ENCODE measurements at regions not wholly inside any gene's neighbourhood (a gene's known extent, or its start where the extent isn't known, plus 50 kb on each side); places are given as distances from the start of the nearest gene placed in this dataset.

DNA sequence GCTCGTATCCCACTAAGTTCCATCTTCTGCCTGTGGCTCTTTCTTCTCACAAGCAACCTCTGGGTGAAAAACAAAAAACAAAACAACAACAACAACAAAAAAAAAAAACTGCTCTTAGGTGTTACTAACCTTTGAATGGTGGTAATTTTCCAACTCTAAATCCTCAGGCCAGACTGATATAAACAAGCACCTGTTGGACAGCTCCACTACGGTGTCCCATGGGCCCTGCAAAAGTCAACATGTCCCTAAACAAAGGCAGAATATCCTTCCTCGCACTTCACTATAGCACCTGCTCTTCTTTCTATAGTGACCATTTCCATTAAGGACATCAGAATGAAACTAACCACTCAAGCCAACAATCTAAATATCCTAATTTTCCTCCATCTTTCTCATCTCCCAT lies 54.6 kb upstream of the PARM1 start:
- FAIRE-seq (no peak), DNase-seq (ENCODE audit: insufficient read length, low spot score) (no peak)
- no peak for TF ChIP-seq POLR2A (IDR thresholded peaks at IDR 0.05; ENCODE audit: low read depth, low read length)

- no peak for TF ChIP-seq POLR2A (IDR thresholded peaks at IDR 0.05; ENCODE audit: low read depth, low read length)
- no peak for FAIRE-seq
- no peak for DNase-seq (ENCODE audit: insufficient read length, low spot score)
Observed at GRCh38 chr4:74875451-74875850, 57.5 kb upstream of the PARM1 start.

DNA sequence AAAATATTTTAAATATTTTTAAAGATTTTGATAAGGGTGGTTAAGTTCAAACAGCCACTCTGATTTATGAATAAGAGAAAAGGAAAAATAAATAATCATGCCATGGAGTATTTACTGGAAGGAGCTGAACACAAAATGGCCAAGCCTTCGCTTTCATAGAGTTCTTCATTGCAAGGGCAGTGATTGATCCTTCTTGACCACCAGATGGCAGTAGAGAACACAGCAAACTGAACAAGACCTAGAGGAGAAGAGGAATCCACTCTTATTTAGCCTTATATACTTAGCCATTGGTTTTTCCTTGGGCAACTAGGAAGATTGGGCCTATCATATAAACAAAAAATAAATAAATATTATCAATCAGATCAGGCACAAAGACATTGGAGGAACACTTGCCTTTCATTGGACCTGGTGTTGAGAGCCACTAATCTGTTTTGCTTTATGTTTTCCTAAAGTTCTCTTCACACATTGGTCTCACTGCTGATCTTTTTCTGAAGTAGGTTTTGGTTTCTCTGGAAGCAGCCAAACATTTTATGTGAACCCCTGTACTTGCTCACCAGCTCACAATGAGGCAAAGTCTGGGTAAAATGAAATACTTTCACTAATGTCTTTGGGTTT lies 58.1 kb upstream of the PARM1 start:
- TF ChIP-seq POLR2A (IDR thresholded peaks at IDR 0.05; ENCODE audit: low read depth, low read length) = no peak
- DNase-seq (ENCODE audit: insufficient read length, low spot score) (peak; percentile 1), FAIRE-seq (no peak)

DNA sequence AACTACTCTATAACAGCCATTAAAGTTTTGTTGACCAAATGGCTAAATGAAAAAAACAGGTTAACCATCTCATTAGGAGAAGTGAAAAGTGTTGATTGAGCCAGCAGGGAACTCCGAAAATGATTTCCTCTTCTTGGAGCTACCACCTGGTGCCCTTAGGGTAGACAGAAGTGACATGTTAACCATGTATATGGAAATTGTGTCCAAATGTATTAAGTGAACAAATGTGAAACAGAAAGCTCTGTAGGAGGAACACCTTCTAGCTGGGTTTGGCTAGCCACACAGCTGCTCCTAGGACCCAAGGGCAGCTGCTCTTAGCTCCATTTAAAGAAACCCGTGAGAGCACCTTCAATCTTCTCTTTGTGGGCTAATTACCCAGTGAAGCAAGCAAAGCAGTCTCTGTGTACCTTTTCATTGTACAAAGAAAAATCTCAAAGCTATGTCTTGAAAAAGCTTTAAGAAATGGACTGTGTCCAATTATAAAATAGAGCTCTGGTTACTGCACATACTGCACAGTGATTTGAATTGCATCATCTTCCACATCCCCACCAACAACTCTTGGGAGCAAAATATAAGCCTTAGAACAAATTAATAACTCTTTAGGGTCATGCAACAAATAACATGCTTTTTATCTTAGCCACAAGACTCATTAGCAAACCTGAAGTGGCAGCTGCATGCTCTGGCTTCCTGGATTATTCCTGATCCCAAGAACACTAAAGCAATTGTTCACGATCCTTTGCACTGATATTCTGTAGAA lies 59.2 kb upstream of the PARM1 start:
- DNase-seq (ENCODE audit: insufficient read length, low spot score) (no peak), FAIRE-seq (no peak)
- no peak for TF ChIP-seq POLR2A (IDR thresholded peaks at IDR 0.05; ENCODE audit: low read depth, low read length)

- no peak for DNase-seq (ENCODE audit: insufficient read length, low spot score)
- FAIRE-seq = no peak
- no peak for TF ChIP-seq POLR2A (IDR thresholded peaks at IDR 0.05; ENCODE audit: low read depth, low read length)
Observed at GRCh38 chr4:74858921-74859562, 64.7 kb upstream of the BTC start.

DNA sequence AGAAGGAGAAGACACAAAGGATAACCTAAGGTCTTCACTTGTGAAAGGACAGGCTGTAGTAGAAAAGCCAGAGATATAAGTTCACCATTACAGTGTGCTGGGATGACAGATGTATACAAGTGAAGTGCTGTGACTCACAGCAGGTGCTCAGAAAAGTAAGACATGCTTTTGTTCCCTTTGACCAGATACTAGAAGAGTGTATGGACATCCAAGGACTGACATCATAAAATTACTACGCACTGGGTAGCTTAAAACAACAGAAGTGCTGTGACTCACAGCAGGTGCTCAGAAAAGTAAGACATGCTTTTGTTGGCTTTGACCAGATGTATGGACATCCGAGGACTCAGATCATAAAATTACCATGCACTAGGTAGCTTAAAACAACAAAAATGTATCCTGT lies 61.6 kb upstream of the BTC start:
- no peak for TF ChIP-seq POLR2A (IDR thresholded peaks at IDR 0.05; ENCODE audit: low read depth, low read length)
- DNase-seq (ENCODE audit: insufficient read length, low spot score) (no peak), FAIRE-seq (no peak)

GRCh38 chr4:74848774-74849173 lies 54.5 kb upstream of the BTC start:
- FAIRE-seq (no peak), DNase-seq (ENCODE audit: insufficient read length, low spot score) (no peak)
- TF ChIP-seq POLR2A (IDR thresholded peaks at IDR 0.05; ENCODE audit: low read depth, low read length) = no peak

- FAIRE-seq (no peak), DNase-seq (ENCODE audit: insufficient read length, low spot score) (no peak)
- TF ChIP-seq POLR2A (IDR thresholded peaks at IDR 0.05; ENCODE audit: low read depth, low read length) = no peak
Observed at GRCh38 chr4:74845834-74846233, 51.5 kb upstream of the BTC start.
